ENCODE measurements at regions not wholly inside any gene's neighbourhood (a gene's known extent, or its start where the extent isn't known, plus 50 kb on each side); places are given as distances from the start of the nearest gene placed in this dataset.

- TF ChIP-seq CTCF (conservative IDR thresholded peaks at IDR 0.05; ENCODE audit: low read length) (no peak), EZH2phosphoT487 (IDR thresholded peaks at IDR 0.05; ENCODE audit: borderline replicate concordance) (no peak)
These were observed 410.6 kb downstream of the GLRX3 start for GRCh38 chr10:130546841-130547240.
